HG02759 (cell line): ENCODE measurements at regions not wholly inside any gene's neighbourhood (a gene's known extent, or its start where the extent isn't known, plus 50 kb on each side); places are given as distances from the start of the nearest gene placed in this dataset.
A peak's percentile ranks its signal among the peaks of the same experiment; 100 is the strongest.
"Not testable (repeated sequence)": the region's sequence is repeated elsewhere in the genome, so short reads cannot be mapped to it uniquely, and the experiment has no call there.

Experiments
- ATAC-seq: cut with Tn5 transposase; IDR thresholded peaks from one replicate; pipeline ENCODE4 v1.9.1; 2021; ENCODE audit warnings: mild to moderate bottlenecking, moderate library complexity; ENCODE audit not compliant: unreplicated experiment

GRCh38 chr6:118719351-118720124 lies 68.1 kb upstream of the CEP85L start:
- ATAC-seq, result peak; percentile 59

GRCh38 chr6:118718903-118719302 lies 67.5 kb upstream of the CEP85L start:
- no peak for ATAC-seq

- no peak for ATAC-seq
Observed at GRCh38 chr6:118718297-118718696, 66.9 kb upstream of the CEP85L start.

DNA sequence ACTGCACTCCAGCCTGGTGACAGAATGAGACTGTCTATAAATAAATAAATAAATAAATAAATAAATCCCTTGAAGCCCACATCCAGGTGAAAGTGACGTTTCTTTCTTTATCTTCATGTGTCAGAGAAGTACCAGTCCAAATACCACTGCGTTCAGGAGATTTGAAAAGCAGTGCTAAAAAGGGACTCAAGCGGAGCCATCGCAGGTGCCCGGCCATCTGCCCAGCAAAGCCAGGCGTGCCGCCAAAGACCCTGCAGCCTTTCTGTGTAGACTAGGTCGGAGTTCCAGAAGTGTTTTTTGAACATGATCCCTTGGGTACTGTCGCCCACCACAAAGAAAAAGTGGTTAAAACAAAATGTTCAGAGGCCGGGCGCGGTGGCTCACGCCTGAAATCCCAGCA lies 65.7 kb upstream of the CEP85L start:
- ATAC-seq, result no peak

DNA sequence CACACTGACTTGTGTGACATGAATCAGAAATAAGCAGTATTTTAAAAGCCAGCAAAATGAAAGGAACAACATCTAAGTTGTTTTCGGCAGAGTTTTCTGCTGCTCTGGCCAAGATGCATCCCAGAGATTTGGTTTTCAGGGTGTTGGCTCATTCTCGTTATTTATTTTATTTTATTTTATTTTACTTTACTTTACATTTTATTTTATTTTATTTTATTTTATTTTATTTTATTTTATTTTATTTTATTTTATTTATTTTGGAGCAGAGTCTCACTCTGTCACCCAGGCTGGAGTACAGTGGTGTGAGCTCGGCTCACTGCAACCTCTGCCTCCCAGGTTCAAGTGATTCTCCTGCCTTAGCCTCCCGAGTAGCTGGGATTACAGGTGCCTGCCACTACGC lies 64.5 kb upstream of the CEP85L start:
- ATAC-seq, result not testable (repeated sequence)

DNA sequence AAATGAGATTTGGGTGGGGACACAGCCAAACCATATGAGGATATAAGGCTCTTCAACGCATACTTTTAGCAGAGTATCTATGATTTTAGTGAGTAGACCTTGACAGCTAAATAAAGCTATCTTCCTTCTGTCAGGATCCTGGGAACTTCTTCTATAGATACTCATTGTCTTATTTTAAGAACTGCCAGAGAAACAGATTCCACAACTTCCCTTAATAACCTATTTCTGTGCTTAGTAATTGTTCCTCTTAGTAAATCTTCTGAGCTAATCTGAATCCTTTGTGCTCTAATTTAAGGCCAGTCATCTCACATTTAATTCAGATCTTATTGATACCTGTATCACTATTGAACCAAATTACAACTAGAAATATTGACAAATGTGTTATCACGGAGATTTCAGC lies 64.0 kb upstream of the CEP85L start:
- ATAC-seq, result no peak

DNA sequence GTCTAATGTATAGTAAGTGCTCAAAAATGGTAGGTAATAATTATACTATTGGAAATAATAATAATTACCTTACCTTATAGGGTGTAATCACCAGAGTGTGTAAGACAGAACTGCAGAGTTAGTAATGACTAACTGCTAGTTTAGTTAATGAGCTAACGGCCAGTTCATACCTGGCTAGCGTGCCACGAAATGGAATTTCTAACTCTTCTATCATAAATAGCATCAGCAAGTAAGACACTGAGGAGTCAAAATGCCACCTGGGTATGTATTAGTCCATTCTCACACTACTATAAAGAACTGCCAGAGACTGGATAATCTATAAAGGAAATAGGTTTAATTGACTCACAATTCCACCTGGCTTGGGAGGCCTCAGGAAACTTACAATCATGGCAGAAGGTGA lies 63.4 kb upstream of the CEP85L start:
- ATAC-seq, result no peak

GRCh38 chr6:118712969-118713368 lies 61.6 kb upstream of the CEP85L start:
- no peak for ATAC-seq

- no peak for ATAC-seq
Observed at GRCh38 chr6:118710616-118711015, 59.2 kb upstream of the CEP85L start.

DNA sequence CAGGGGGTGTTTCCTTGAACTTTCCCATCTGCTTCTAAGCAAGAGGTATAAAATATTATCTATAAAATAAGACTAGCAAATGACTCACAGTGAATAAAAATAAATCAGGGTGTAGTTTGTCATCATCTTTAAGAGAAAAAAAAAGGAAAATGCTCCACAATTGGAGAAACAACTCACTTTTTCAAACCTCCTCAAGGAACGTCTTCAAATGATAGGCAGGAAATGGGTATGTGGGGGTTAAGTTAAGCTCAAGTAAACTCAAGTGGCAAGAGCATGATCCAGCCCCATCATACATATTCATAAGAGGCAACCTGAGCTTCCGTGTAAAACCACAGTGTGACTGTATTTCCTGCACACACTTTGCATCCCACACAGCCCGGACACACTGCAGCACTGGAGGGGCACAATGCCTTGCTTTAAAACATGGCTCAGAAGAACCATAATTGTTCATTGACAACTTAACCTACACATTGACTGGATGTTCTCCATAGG lies 58.5 kb upstream of the CEP85L start:
- ATAC-seq, result peak; percentile 92

DNA sequence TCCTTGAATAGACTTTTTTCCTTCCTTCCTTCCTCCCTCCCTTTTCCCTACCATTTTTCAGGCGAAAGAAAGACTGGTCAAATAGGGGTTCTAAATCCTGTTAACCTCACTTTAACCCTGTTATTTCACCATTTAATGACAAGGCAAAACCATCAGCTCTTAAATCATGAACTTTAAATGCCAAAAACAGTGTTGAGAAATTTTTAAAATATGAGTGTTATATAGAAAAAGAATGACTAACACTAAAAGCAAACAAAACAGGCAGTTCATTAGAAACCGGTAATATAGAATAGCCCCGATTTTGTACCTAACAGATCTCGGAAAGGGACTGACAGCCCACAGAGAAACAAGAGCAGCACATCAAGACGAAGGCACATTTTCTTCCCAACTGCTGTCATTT lies 57.4 kb upstream of the CEP85L start:
- peak; percentile 4 for ATAC-seq

- ATAC-seq, result no peak
Observed at GRCh38 chr6:118708055-118708454, 56.7 kb upstream of the CEP85L start.

- ATAC-seq, result no peak
Observed at GRCh38 chr6:118706702-118707101, 55.3 kb upstream of the CEP85L start.

GRCh38 chr6:118705544-118706491 lies 54.4 kb upstream of the CEP85L start:
- peak; percentile 41 for ATAC-seq

DNA sequence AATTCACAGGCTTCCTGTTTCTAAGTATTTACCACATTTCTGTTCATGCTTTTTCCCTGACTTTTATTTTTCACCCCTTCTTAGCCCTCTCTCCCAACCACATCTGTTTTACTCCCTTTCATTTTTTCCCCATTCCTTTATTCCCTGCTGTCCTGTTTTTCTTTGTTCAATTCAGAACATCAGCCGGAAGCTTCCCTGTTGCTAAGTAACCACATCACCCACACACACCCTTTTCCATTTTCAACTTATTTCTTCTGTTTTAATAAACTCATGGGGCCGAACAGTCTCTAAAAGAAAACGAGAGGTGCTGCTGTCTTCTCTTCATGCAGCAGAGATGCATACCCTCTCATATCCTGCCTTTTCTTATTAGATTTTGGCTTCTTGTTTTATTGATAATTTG lies 53.5 kb upstream of the CEP85L start:
- no peak for ATAC-seq

- ATAC-seq, result not testable (repeated sequence)
Observed at GRCh38 chr6:118701260-118701659, 49.9 kb upstream of the CEP85L start.
